ENCODE measurements at regions not wholly inside any gene's neighbourhood (a gene's known extent, or its start where the extent isn't known, plus 50 kb on each side); places are given as distances from the start of the nearest gene placed in this dataset.

DNA sequence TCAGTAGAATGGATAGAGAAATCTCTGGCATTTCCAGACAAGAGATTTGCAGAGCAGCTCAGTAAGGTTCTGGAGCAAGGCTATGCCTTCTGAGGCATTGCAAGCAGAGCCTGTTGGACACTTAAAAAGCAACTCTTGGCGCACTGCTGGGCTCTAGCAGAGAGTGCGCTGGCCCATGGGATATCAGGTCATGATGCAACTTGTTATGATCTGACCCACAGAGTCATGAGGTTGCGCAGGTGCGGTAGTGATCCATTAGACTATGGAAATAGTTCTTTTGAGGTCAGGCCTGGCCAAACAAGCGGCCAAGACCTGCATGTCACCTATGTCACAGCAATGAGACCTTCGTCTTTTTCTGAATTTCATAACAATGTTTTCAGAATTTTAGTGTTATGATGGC, 168.6 kb downstream of the TMTC3 start:
- Histone ChIP-seq H3K27me3 (ENCODE audit: control insufficient read depth in 4 of 4, insufficient read depth in 4 of 4, low read length in 3 of 4) (peaks cover 0 to 11% (median 0%) of the 10 kb centered on the region in 4 donors), H3K4me1 (ENCODE audit: control insufficient read depth in 4 of 4, insufficient read depth in 4 of 4, low read length in 3 of 4) (peaks cover 0 to 5% (median 1%) of the 10 kb centered on the region in 4 donors), H3K4me3 (ENCODE audit: low read depth in 1 of 3, low read length in 3 of 3) (no peak overlapping the region), H3K9me3 (ENCODE audit: control insufficient read depth in 4 of 4, low read length in 3 of 4) (peaks cover 0 to 4% (median 2%) of the 10 kb centered on the region in 4 donors), H3K36me3 (ENCODE audit: control insufficient read depth in 4 of 4, insufficient read depth in 3 of 4, low read depth in 1 of 4, low read length in 3 of 4) (no peaks in the 10 kb centered on the region), H3K27ac (ENCODE audit: low read depth in 1 of 2, low read length in 2 of 2) (no peak overlapping the region), H3K9ac (ENCODE audit: low read depth in 1 of 2, low read length in 2 of 2) (no peak overlapping the region)
- no peak for DNase-seq (ENCODE audit: low spot score)
- TF ChIP-seq, protein P1, sequence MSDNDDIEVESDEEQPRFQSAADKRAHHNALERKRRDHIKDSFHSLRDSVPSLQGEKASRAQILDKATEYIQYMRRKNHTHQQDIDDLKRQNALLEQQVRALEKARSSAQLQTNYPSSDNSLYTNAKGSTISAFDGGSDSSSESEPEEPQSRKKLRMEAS (IDR thresholded peaks at IDR 0.05) = no peak
- peak in 1 of 2 donors; percentile 62 for TF ChIP-seq RXRA (IDR thresholded peaks at IDR 0.05)
- WGBS = 97% methylated on average over 6 of the region's 6 CpGs

DNA sequence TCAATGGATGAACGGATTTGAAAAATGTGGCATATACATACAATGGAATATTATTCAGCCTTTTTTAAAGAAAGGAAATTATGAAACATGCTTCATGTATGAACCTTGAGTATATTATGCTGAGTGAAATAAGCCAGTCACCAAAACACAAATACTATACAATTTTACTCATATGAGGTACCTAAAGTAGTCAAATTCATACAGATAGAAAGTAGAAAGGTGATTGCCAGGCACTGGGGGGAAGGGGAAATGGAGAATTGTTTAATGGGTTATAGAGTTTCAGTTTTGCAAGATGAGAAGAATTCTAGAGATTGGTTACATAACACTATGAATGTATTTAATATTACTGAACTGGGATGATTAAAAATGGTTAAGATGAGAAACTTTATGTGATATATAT, 171.4 kb downstream of the TMTC3 start:
- H3K9ac ChIP-seq (ENCODE audit: low read depth in 1 of 2, low read length in 2 of 2) = no peak overlapping the region
- no peak overlapping the region for H3K27ac ChIP-seq (ENCODE audit: low read depth in 1 of 2, low read length in 2 of 2)
- H3K9me3 ChIP-seq (ENCODE audit: control insufficient read depth in 4 of 4, low read length in 3 of 4) = peaks cover 0 to 4% (median 2%) of the 10 kb centered on the region in 4 donors
- no peaks in the 10 kb centered on the region for H3K4me1 ChIP-seq (ENCODE audit: control insufficient read depth in 4 of 4, insufficient read depth in 4 of 4, low read length in 3 of 4)
- H3K27me3 ChIP-seq (ENCODE audit: control insufficient read depth in 4 of 4, insufficient read depth in 4 of 4, low read length in 3 of 4) = peaks cover 0 to 8% (median 0%) of the 10 kb centered on the region in 4 donors
- TF ChIP-seq FOXA1 (IDR thresholded peaks at IDR 0.05) = no peak
- 96% methylated on average over 1 of the region's 1 CpG for WGBS
- no peaks in the 10 kb centered on the region for H3K36me3 ChIP-seq (ENCODE audit: control insufficient read depth in 4 of 4, insufficient read depth in 3 of 4, low read depth in 1 of 4, low read length in 3 of 4)
- no peak overlapping the region for H3K4me3 ChIP-seq (ENCODE audit: low read depth in 1 of 3, low read length in 3 of 3)
- no peak for DNase-seq (ENCODE audit: low spot score)

DNA sequence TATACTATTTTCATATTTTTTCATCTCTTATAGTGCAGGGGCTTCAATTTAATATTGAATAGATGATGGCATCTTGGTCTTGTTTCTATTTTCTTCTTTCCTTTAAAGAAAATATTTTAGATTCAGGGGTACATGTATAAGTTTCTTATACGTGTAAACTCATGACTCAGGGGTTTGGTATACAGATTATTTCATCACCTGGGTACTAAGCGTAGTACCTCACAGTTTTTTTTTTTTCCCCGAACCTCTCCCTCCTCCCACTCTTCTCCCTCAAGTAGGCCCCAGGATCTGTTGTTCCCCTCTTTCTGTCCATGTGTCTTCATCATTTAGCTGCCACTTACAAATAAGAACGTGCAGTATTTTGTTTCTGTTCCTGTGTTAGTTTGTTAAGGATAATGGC, 172.6 kb downstream of the TMTC3 start:
- no peak for DNase-seq (ENCODE audit: low spot score)
- peaks cover 0 to 4% (median 2%) of the 10 kb centered on the region in 4 donors for H3K9me3 ChIP-seq (ENCODE audit: control insufficient read depth in 4 of 4, low read length in 3 of 4)
- H3K36me3 ChIP-seq (ENCODE audit: control insufficient read depth in 4 of 4, insufficient read depth in 3 of 4, low read depth in 1 of 4, low read length in 3 of 4) = no peaks in the 10 kb centered on the region
- H3K4me3 ChIP-seq (ENCODE audit: low read depth in 1 of 3, low read length in 3 of 3) = no peak overlapping the region
- TF ChIP-seq, protein P1 (IDR thresholded peaks at IDR 0.05) = no peak
- TF ChIP-seq GABPA (IDR thresholded peaks at IDR 0.05 in 1 of 2, conservative IDR thresholded peaks at IDR 0.05 in 1 of 2) = no peak
- no peak for TF ChIP-seq HNF4G (IDR thresholded peaks at IDR 0.05)
- TF ChIP-seq FOXA2 (IDR thresholded peaks at IDR 0.05) = no peak
- TF ChIP-seq FOXA1 (IDR thresholded peaks at IDR 0.05) = no peak
- no peak for TF ChIP-seq NR2F2 (IDR thresholded peaks at IDR 0.05)
- TF ChIP-seq, protein P2, sequence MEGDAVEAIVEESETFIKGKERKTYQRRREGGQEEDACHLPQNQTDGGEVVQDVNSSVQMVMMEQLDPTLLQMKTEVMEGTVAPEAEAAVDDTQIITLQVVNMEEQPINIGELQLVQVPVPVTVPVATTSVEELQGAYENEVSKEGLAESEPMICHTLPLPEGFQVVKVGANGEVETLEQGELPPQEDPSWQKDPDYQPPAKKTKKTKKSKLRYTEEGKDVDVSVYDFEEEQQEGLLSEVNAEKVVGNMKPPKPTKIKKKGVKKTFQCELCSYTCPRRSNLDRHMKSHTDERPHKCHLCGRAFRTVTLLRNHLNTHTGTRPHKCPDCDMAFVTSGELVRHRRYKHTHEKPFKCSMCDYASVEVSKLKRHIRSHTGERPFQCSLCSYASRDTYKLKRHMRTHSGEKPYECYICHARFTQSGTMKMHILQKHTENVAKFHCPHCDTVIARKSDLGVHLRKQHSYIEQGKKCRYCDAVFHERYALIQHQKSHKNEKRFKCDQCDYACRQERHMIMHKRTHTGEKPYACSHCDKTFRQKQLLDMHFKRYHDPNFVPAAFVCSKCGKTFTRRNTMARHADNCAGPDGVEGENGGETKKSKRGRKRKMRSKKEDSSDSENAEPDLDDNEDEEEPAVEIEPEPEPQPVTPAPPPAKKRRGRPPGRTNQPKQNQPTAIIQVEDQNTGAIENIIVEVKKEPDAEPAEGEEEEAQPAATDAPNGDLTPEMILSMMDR (IDR thresholded peaks at IDR 0.05; ENCODE audit: low read depth, low read length, missing input control) = no peak
- TF ChIP-seq HNF4A (conservative IDR thresholded peaks at IDR 0.05) = no peak
- no peak overlapping the region for H3K9ac ChIP-seq (ENCODE audit: low read depth in 1 of 2, low read length in 2 of 2)
- 93% methylated on average over 4 of the region's 4 CpGs for WGBS
- H3K4me1 ChIP-seq (ENCODE audit: control insufficient read depth in 4 of 4, insufficient read depth in 4 of 4, low read length in 3 of 4) = no peaks in the 10 kb centered on the region
- H3K27me3 ChIP-seq (ENCODE audit: control insufficient read depth in 4 of 4, insufficient read depth in 4 of 4, low read length in 3 of 4) = peaks cover 0 to 14% (median under 1%) of the 10 kb centered on the region in 4 donors
- no peak overlapping the region for H3K27ac ChIP-seq (ENCODE audit: low read depth in 1 of 2, low read length in 2 of 2)

DNA sequence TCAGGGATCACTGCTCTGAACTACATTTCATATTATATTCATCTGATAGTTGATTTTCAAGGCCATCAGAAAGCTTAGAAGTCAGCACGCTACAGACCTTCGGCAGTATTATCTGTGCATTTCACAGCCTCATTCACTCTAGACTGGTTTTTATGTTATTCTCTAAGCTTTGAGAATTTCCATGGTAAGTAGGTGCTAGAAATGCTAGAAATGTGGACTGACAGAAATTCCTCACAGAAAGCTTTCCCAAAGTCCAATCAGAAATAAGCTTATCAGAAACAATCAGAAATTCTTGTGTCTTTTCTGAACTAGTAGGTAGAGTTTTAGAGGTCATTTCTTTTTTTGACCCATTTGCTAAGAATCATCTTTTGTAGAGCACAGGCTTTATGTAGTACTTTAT, 176.6 kb downstream of the TMTC3 start:
- H3K4me1 ChIP-seq (ENCODE audit: control insufficient read depth in 4 of 4, insufficient read depth in 4 of 4, low read length in 3 of 4) = peaks cover 0 to 2% (median 0%) of the 10 kb centered on the region in 4 donors
- no peak overlapping the region for H3K4me3 ChIP-seq (ENCODE audit: low read depth in 1 of 3, low read length in 3 of 3)
- DNase-seq (ENCODE audit: low spot score) = no peak
- H3K27me3 ChIP-seq (ENCODE audit: control insufficient read depth in 4 of 4, insufficient read depth in 4 of 4, low read length in 3 of 4) = peaks cover 0 to 9% (median under 1%) of the 10 kb centered on the region in 4 donors
- 92% methylated on average over 2 of the region's 2 CpGs for WGBS
- H3K27ac ChIP-seq (ENCODE audit: low read depth in 1 of 2, low read length in 2 of 2) = no peak overlapping the region
- no peaks in the 10 kb centered on the region for H3K36me3 ChIP-seq (ENCODE audit: control insufficient read depth in 4 of 4, insufficient read depth in 3 of 4, low read depth in 1 of 4, low read length in 3 of 4)
- TF ChIP-seq, protein P3, sequence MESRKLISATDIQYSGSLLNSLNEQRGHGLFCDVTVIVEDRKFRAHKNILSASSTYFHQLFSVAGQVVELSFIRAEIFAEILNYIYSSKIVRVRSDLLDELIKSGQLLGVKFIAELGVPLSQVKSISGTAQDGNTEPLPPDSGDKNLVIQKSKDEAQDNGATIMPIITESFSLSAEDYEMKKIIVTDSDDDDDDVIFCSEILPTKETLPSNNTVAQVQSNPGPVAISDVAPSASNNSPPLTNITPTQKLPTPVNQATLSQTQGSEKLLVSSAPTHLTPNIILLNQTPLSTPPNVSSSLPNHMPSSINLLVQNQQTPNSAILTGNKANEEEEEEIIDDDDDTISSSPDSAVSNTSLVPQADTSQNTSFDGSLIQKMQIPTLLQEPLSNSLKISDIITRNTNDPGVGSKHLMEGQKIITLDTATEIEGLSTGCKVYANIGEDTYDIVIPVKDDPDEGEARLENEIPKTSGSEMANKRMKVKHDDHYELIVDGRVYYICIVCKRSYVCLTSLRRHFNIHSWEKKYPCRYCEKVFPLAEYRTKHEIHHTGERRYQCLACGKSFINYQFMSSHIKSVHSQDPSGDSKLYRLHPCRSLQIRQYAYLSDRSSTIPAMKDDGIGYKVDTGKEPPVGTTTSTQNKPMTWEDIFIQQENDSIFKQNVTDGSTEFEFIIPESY (IDR thresholded peaks at IDR 0.05) = no peak
- TF ChIP-seq RXRA (IDR thresholded peaks at IDR 0.05) (no peak), YY1 (IDR thresholded peaks at IDR 0.05) (no peak), GABPA (IDR thresholded peaks at IDR 0.05 in 1 of 2, conservative IDR thresholded peaks at IDR 0.05 in 1 of 2) (no peak), HNF4A (conservative IDR thresholded peaks at IDR 0.05) (no peak), JUND (IDR thresholded peaks at IDR 0.05) (no peak), HNF4G (IDR thresholded peaks at IDR 0.05) (no peak)
- TF ChIP-seq, protein P4, sequence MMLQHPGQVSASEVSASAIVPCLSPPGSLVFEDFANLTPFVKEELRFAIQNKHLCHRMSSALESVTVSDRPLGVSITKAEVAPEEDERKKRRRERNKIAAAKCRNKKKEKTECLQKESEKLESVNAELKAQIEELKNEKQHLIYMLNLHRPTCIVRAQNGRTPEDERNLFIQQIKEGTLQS (IDR thresholded peaks at IDR 0.05) = no peak
- peaks cover 0 to 4% (median 2%) of the 10 kb centered on the region in 4 donors for H3K9me3 ChIP-seq (ENCODE audit: control insufficient read depth in 4 of 4, low read length in 3 of 4)
- no peak overlapping the region for H3K9ac ChIP-seq (ENCODE audit: low read depth in 1 of 2, low read length in 2 of 2)

Data from liver (tissue), 8 donors.